SK-N-SH (cell line): ENCODE measurements at regions not wholly inside any gene's neighbourhood (a gene's known extent, or its start where the extent isn't known, plus 50 kb on each side); places are given as distances from the start of the nearest gene placed in this dataset.
A peak's percentile ranks its signal among the peaks of the same experiment; 100 is the strongest.

Source experiments
- CTCF ChIA-PET: fragments of 300-600, 350-600 bp; formaldehyde crosslinking; extraction: SDS; loops from one replicate; lab custom pipeline; 2021; lab: Yijun Ruan, JAX
- POLR2A ChIA-PET: fragments of 350-600 bp; sonication (Branson Sonifier 250); formaldehyde crosslinking; extraction: SDS; loops from one replicate; lab custom pipeline; 2020; ENCODE audit warnings: antibody characterized with exemption, inconsistent platforms; lab: Yijun Ruan, JAX
- DNase-seq: peaks from one replicate; pipeline ENCODE4 v3.0.0; 2012
- H2AFZ ChIP-seq: fragments of 200-600 bp; sonication (generic); 2 replicates; pipeline ENCODE4 v1.8.1; 2016; ENCODE audit warnings: antibody characterized with exemption, mild to moderate bottlenecking, low read depth
- H3F3A ChIP-seq: fragments of 200-600 bp; sonication (generic); replicated peaks from 2 replicates; pipeline ENCODE3; 2016; ENCODE audit warnings: antibody characterized with exemption, mild to moderate bottlenecking; ENCODE audit not compliant: insufficient read depth
- H3K27ac ChIP-seq, 2 experiments: fragments of 200-500 bp in 1 of 2; fragments of 200-600 bp in 1 of 2; sonication (Bioruptor generic) in 1 of 2; sonication (generic), shearing (Covaris generic) in 1 of 2; 2 replicates each; pipeline versions ENCODE4 v1.5.1 to v1.6.1; 2014 to 2016; ENCODE audit warnings: low read depth in 2 of 2, inconsistent platforms in 1 of 2, low read length in 1 of 2, mild to moderate bottlenecking in 1 of 2, mixed read lengths in 1 of 2
- H3K27me3 ChIP-seq: fragments of 200-600 bp; sonication (generic), shearing (Covaris generic); 2 replicates; pipeline ENCODE4 v1.6.1; 2016; ENCODE audit warnings: mixed run types; ENCODE audit not compliant: insufficient read depth
- H3K36me3 ChIP-seq, 2 experiments: fragments of 200-500 bp in 1 of 2; fragments of 200-600 bp in 1 of 2; sonication (Bioruptor generic) in 1 of 2; sonication (generic) in 1 of 2; replicated peaks in 1 of 2; 2 replicates each; pipeline versions ENCODE3 to v1.5.1; 2014 to 2016; ENCODE audit warnings: low read length in 1 of 2, mild to moderate bottlenecking in 1 of 2; ENCODE audit not compliant: insufficient read depth in 2 of 2, control insufficient read depth in 1 of 2
- H3K4me1 ChIP-seq, 2 experiments: fragments of 200-500 bp in 1 of 2; fragments of 200-600 bp in 1 of 2; sonication (Bioruptor generic) in 1 of 2; sonication (generic), shearing (Covaris generic) in 1 of 2; 2 replicates each; pipeline versions ENCODE4 v1.5.1 to v1.6.1; 2014 to 2016; ENCODE audit warnings: low read depth in 1 of 2, low read length in 1 of 2, mixed run types in 1 of 2; ENCODE audit not compliant: insufficient read depth in 2 of 2, control insufficient read depth in 1 of 2
- H3K4me2 ChIP-seq: fragments of 200-600 bp; sonication (generic), shearing (Covaris generic); 2 replicates; pipeline ENCODE4 v1.6.1; 2017; ENCODE audit warnings: mixed run types
- H3K4me3 ChIP-seq, 2 experiments: fragments of 200-500 bp in 1 of 2; fragments of 200-600 bp in 1 of 2; sonication (Bioruptor generic) in 1 of 2; sonication (generic), shearing (Covaris generic) in 1 of 2; 2 replicates each; pipeline versions ENCODE4 v1.5.1 to v1.8.1; 2014 to 2016; ENCODE audit warnings: low read depth in 2 of 2, inconsistent platforms in 1 of 2, low read length in 1 of 2, mild to moderate bottlenecking in 1 of 2, mixed read lengths in 1 of 2, moderate library complexity in 1 of 2
- H3K79me2 ChIP-seq: fragments of 200-600 bp; sonication (generic); 2 replicates; pipeline ENCODE4 v1.8.1; 2017; ENCODE audit warnings: mild to moderate bottlenecking; ENCODE audit not compliant: insufficient read depth
- H3K9ac ChIP-seq: fragments of 200-600 bp; sonication (generic); 2 replicates; pipeline ENCODE4 v1.6.1; 2017; ENCODE audit warnings: mixed run types
- H3K9me2 ChIP-seq: fragments of 200-600 bp; sonication (generic); 2 replicates; pipeline ENCODE4 v1.6.1; 2017; ENCODE audit warnings: mixed run types
- H3K9me3 ChIP-seq: fragments of 200-600 bp; sonication (generic); 2 replicates; pipeline ENCODE4 v1.6.1; 2017; ENCODE audit warnings: mixed run types, mild to moderate bottlenecking, moderate library complexity
- H4K20me1 ChIP-seq: fragments of 200-600 bp; sonication (generic); 2 replicates; pipeline ENCODE4 v1.6.1; 2017; ENCODE audit warnings: mild to moderate bottlenecking, mixed run types; ENCODE audit not compliant: insufficient read depth
- CHD2 ChIP-seq: fragments of 150-350 bp; IDR thresholded peaks from 2 replicates; pipeline ENCODE4 v1.6.1; 2018; ENCODE audit warnings: low read length; ENCODE audit not compliant: partially characterized antibody
- EP300 ChIP-seq, 2 experiments: IDR thresholded peaks; 2 replicates each; pipeline versions ENCODE4 v1.4.0 to v1.6.1; 2012; ENCODE audit warnings: borderline replicate concordance in 1 of 2, low read depth in 1 of 2, low read length in 1 of 2
- EZH2phosphoT487 ChIP-seq: fragments of 200-600 bp; sonication (generic); IDR thresholded peaks from 2 replicates; pipeline ENCODE4 v1.6.1; 2017; ENCODE audit warnings: low read depth, mixed run types, mild to moderate bottlenecking, antibody characterized with exemption, moderate library complexity, borderline replicate concordance
- FOSL2 ChIP-seq: IDR thresholded peaks from 2 replicates; pipeline ENCODE4 v1.4.0; 2012; ENCODE audit warnings: low read depth, mild to moderate bottlenecking, moderate library complexity, borderline replicate concordance
- IRF3 ChIP-seq: fragments of 150-350 bp; IDR thresholded peaks from 2 replicates; pipeline ENCODE4 v1.6.1; 2016; ENCODE audit warnings: mild to moderate bottlenecking, low read depth, low read length
- MXI1 ChIP-seq: IDR thresholded peaks from 2 replicates; pipeline ENCODE4 v1.6.1; 2012; ENCODE audit warnings: mild to moderate bottlenecking, low read depth, low read length, improper control_type of control experiment
- PBX3 ChIP-seq: IDR thresholded peaks from 2 replicates; pipeline ENCODE4; 2012
- POLR2AphosphoS5 ChIP-seq: IDR thresholded peaks from 2 replicates; pipeline ENCODE4 v1.6.1; 2012; ENCODE audit warnings: low read depth, low read length
- RAD21 ChIP-seq: IDR thresholded peaks from 2 replicates; pipeline ENCODE4 v1.6.1; 2012; ENCODE audit warnings: mild to moderate bottlenecking, low read length
- RCOR1 ChIP-seq: fragments of 150-350 bp; IDR thresholded peaks from 2 replicates; pipeline ENCODE4 v1.6.1; 2017; ENCODE audit warnings: antibody characterized with exemption, low read length
- RFX5 ChIP-seq: IDR thresholded peaks from 2 replicates; pipeline ENCODE4 v1.6.1; 2012; ENCODE audit warnings: mild to moderate bottlenecking, improper control_type of control experiment, low read length
- SIN3A ChIP-seq: IDR thresholded peaks from 2 replicates; pipeline ENCODE4 v1.6.1; 2012; ENCODE audit warnings: low read depth, mild to moderate bottlenecking, low read length, moderate library complexity, borderline replicate concordance
- SMC3 ChIP-seq: IDR thresholded peaks from 2 replicates; pipeline ENCODE4 v1.6.1; 2012; ENCODE audit warnings: low read depth, low read length, improper control_type of control experiment
- TCF12 ChIP-seq: IDR thresholded peaks from 2 replicates; pipeline ENCODE4 v1.4.0; 2012
- TEAD4 ChIP-seq: IDR thresholded peaks from 2 replicates; pipeline ENCODE4 v1.4.0; 2012; ENCODE audit warnings: mild to moderate bottlenecking, borderline replicate concordance; ENCODE audit not compliant: insufficient read depth
- USF2 ChIP-seq: fragments of 150-350 bp; IDR thresholded peaks from 2 replicates; pipeline ENCODE4 v1.6.1; 2017; ENCODE audit warnings: antibody characterized with exemption, low read length, low read depth, borderline replicate concordance
- ZBTB33 ChIP-seq: IDR thresholded peaks from 2 replicates; pipeline ENCODE4 v1.4.0; 2012; ENCODE audit warnings: low read depth, borderline replicate concordance
- WGBS: methylation state at CpG from one replicate; pipeline ENCODE4 v1.1.6; 2017; ENCODE audit warnings: low lambda C conversion rate; 5-methylcytosine and 5-hydroxymethylcytosine counted together

- TF ChIP-seq USF2 (no peak), RAD21 (no peak; the same call in 1 of the 2 replicates), POLR2AphosphoS5 (no peak), TEAD4 (no peak), ZBTB33 (no peak)
These were observed 328.5 kb downstream of the TDRD15 start (continued) for GRCh38 chr2:21452263-21452662.

GRCh38 chr2:21452678-21453077, 328.9 kb downstream of the TDRD15 start:
- Histone ChIP-seq H2AFZ (no peak overlapping the region), H3K9me2 (no peaks in the 10 kb centered on the region), H3K4me3 (no peak overlapping the region), H3K36me3 (no peaks in the 10 kb centered on the region), H3F3A (no peaks in the 10 kb centered on the region), H3K9me3 (0 out of 2 replicates have a peak, but pooled peaks cover 4% of the 10 kb centered on the region), H3K27ac (peak overlapping the region in 1 of 2 experiments; percentile 89; a peak in 2 of 4 replicates), H3K4me2 (no peak overlapping the region), H3K9ac (no peak overlapping the region), H3K79me2 (no peaks in the 10 kb centered on the region), H3K27me3 (no peaks in the 10 kb centered on the region), H4K20me1 (no peaks in the 10 kb centered on the region), H3K4me1 (peaks cover 0 to 19% of the 10 kb centered on the region in 2 experiments; a peak in 2 of 4 replicates)
- POLR2A ChIA-PET, result no interaction called here
- TF ChIP-seq MXI1 (no peak), RFX5 (no peak), PBX3 (no peak), SIN3A (no peak)
- WGBS, result 6% methylated on average over 5 of the region's 5 CpGs
- CTCF ChIA-PET, result interaction anchor here (0.6 to 1.2 kb wide), 2 partner anchors 8 to 1680 kb away, joined by 3 read pairs; no protein-coding TSS in a partner anchor
- peak; percentile 33 for DNase-seq

GRCh38 chr2:21453723-21454450, 330.1 kb downstream of the TDRD15 start:
- CTCF ChIA-PET, result interaction anchor here (1.1 kb wide), 1 partner anchor 9 kb away, joined by 3 read pairs; no protein-coding TSS in a partner anchor

More at GRCh38 chr2:21453723-21454450, 330.1 kb downstream of the TDRD15 start:
- Histone ChIP-seq H3K9me2 (no peaks in the 10 kb centered on the region), H3F3A (no peaks in the 10 kb centered on the region), H3K27ac (no peak overlapping the region), H3K27me3 (no peaks in the 10 kb centered on the region), H3K4me2 (no peak overlapping the region), H3K4me3 (no peak overlapping the region), H4K20me1 (no peaks in the 10 kb centered on the region), H3K9me3 (0 out of 2 replicates have a peak, but pooled peaks cover 10% of the 10 kb centered on the region), H3K79me2 (no peaks in the 10 kb centered on the region), H3K4me1 (peaks cover 0 to 19% of the 10 kb centered on the region in 2 experiments; a peak in 2 of 4 replicates), H3K9ac (no peak overlapping the region), H2AFZ (no peak overlapping the region), H3K36me3 (no peaks in the 10 kb centered on the region)
- POLR2A ChIA-PET, result no interaction called here
- WGBS, result 20% methylated on average over 8 of the region's 8 CpGs
- DNase-seq, result no peak
- no peak for TF ChIP-seq IRF3
- TF ChIP-seq MXI1, result no peak
- no peak for TF ChIP-seq TCF12
- no peak for TF ChIP-seq EP300 (IDR thresholded peaks at IDR 0.05; ENCODE audit: borderline replicate concordance in 1 of 2, low read depth in 1 of 2, low read length in 1 of 2)
- TF ChIP-seq CHD2, result no peak
- no peak for TF ChIP-seq RCOR1
- no peak for TF ChIP-seq FOSL2
- no peak for TF ChIP-seq SMC3
- no peak for TF ChIP-seq EZH2phosphoT487
